ENCODE measurements at regions not wholly inside any gene's neighbourhood (a gene's known extent, or its start where the extent isn't known, plus 50 kb on each side); places are given as distances from the start of the nearest gene placed in this dataset.

- H3K79me2 ChIP-seq (ENCODE audit: insufficient read depth, low read length) = no peaks in the 10 kb centered on the region
- no peaks in the 10 kb centered on the region for H4K20me1 ChIP-seq (ENCODE audit: insufficient read depth, low read length)
- H3K9me3 Mint-ChIP-seq (ENCODE audit: unreplicated experiment) = peaks cover 13% of the 10 kb centered on the region
- DNase-seq (ENCODE audit: low read depth) (peak; percentile 26), FAIRE-seq (no peak)
- H3K9ac ChIP-seq (ENCODE audit: low read length) = no peak overlapping the region
- no peak overlapping the region for H3K4me3 ChIP-seq (ENCODE audit: insufficient read depth, low read depth, low read length)
- H3K27me3 Mint-ChIP-seq (ENCODE audit: low read depth, unreplicated experiment) = no peaks in the 10 kb centered on the region
- H3K4me1 Mint-ChIP-seq (ENCODE audit: low read depth, unreplicated experiment) = peaks cover 5% of the 10 kb centered on the region
- no peak overlapping the region for H3K4me2 ChIP-seq (ENCODE audit: low read length)
- no peaks in the 10 kb centered on the region for H3K4me1 ChIP-seq (ENCODE audit: insufficient read depth, low read length)
- no peak overlapping the region for H3K4me3 Mint-ChIP-seq (ENCODE audit: unreplicated experiment)
- no peak overlapping the region for H3K27ac Mint-ChIP-seq (ENCODE audit: unreplicated experiment)
- no peak overlapping the region for H2AFZ ChIP-seq (ENCODE audit: low read depth, low read length)
- no peak overlapping the region for H3K27ac ChIP-seq (ENCODE audit: low read depth, low read length)
- no peaks in the 10 kb centered on the region for H3K36me3 ChIP-seq (ENCODE audit: insufficient read depth, low read length)
- no peaks in the 10 kb centered on the region for H3K9me3 ChIP-seq (ENCODE audit: insufficient read depth, low read depth, low read length)
- peaks cover 7% of the 10 kb centered on the region for H3K36me3 Mint-ChIP-seq (ENCODE audit: low read depth, unreplicated experiment)
- no peaks in the 10 kb centered on the region for H3K27me3 ChIP-seq (ENCODE audit: insufficient read depth, low read length)
- no peak for TF ChIP-seq EZH2 (IDR thresholded peaks at IDR 0.05; ENCODE audit: insufficient read depth, low read length)
- TF ChIP-seq, protein P1, sequence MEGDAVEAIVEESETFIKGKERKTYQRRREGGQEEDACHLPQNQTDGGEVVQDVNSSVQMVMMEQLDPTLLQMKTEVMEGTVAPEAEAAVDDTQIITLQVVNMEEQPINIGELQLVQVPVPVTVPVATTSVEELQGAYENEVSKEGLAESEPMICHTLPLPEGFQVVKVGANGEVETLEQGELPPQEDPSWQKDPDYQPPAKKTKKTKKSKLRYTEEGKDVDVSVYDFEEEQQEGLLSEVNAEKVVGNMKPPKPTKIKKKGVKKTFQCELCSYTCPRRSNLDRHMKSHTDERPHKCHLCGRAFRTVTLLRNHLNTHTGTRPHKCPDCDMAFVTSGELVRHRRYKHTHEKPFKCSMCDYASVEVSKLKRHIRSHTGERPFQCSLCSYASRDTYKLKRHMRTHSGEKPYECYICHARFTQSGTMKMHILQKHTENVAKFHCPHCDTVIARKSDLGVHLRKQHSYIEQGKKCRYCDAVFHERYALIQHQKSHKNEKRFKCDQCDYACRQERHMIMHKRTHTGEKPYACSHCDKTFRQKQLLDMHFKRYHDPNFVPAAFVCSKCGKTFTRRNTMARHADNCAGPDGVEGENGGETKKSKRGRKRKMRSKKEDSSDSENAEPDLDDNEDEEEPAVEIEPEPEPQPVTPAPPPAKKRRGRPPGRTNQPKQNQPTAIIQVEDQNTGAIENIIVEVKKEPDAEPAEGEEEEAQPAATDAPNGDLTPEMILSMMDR (IDR thresholded peaks at IDR 0.05; ENCODE audit: insufficient read depth, low read depth, low read length) = no peak
Measured at GRCh38 chr6:132007474-132008190, 56.5 kb upstream of the CCN2 start.

DNA sequence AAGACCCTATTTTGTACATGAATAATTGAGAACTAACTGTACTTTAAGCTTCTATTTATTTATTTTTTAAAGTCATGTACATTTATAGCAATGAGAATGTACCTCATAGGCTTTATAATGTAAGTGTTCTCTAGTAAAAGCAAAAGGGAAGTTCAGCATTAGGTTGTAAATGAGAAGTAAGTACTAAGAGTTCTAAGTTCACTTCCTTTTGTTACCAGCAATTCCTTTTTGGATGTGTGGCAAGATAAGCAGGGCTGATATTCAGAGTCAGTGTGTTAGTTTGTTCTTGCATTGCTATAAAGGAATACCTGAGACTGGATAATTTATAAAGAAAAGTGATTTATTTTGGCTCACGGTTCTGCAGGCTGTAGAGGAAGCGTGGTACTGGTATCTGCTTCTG lies 54.0 kb upstream of the CCN2 start:
- H3K4me3 ChIP-seq (ENCODE audit: insufficient read depth, low read depth, low read length) = no peak overlapping the region
- no peak overlapping the region for H3K4me2 ChIP-seq (ENCODE audit: low read length)
- Mint-ChIP-seq H3K4me3 (ENCODE audit: unreplicated experiment) (no peak overlapping the region), H3K27ac (ENCODE audit: unreplicated experiment) (peak overlapping the region; percentile 36), H3K4me1 (ENCODE audit: low read depth, unreplicated experiment) (peaks cover 5% of the 10 kb centered on the region), H3K36me3 (ENCODE audit: low read depth, unreplicated experiment) (peaks cover 7% of the 10 kb centered on the region), H3K9me3 (ENCODE audit: unreplicated experiment) (peaks cover 13% of the 10 kb centered on the region), H3K27me3 (ENCODE audit: low read depth, unreplicated experiment) (no peaks in the 10 kb centered on the region)
- TF ChIP-seq, protein P1 (IDR thresholded peaks at IDR 0.05; ENCODE audit: insufficient read depth, low read depth, low read length) = no peak
- no peak for TF ChIP-seq EZH2 (IDR thresholded peaks at IDR 0.05; ENCODE audit: insufficient read depth, low read length)
- no peaks in the 10 kb centered on the region for H4K20me1 ChIP-seq (ENCODE audit: insufficient read depth, low read length)
- no peaks in the 10 kb centered on the region for H3K27me3 ChIP-seq (ENCODE audit: insufficient read depth, low read length)
- no peaks in the 10 kb centered on the region for H3K9me3 ChIP-seq (ENCODE audit: insufficient read depth, low read depth, low read length)
- FAIRE-seq = no peak
- H3K79me2 ChIP-seq (ENCODE audit: insufficient read depth, low read length) = no peaks in the 10 kb centered on the region
- H3K27ac ChIP-seq (ENCODE audit: low read depth, low read length) = no peak overlapping the region
- no peak for DNase-seq (ENCODE audit: low read depth)
- no peaks in the 10 kb centered on the region for H3K36me3 ChIP-seq (ENCODE audit: insufficient read depth, low read length)
- H3K4me1 ChIP-seq (ENCODE audit: insufficient read depth, low read length) = no peaks in the 10 kb centered on the region
- no peak overlapping the region for H3K9ac ChIP-seq (ENCODE audit: low read length)
- H2AFZ ChIP-seq (ENCODE audit: low read depth, low read length) = no peak overlapping the region

- no peaks in the 10 kb centered on the region for H3K36me3 ChIP-seq (ENCODE audit: insufficient read depth, low read length)
- H4K20me1 ChIP-seq (ENCODE audit: insufficient read depth, low read length) = no peaks in the 10 kb centered on the region
- H3K27ac ChIP-seq (ENCODE audit: low read depth, low read length) = no peak overlapping the region
- H3K4me1 Mint-ChIP-seq (ENCODE audit: low read depth, unreplicated experiment) = peaks cover 5% of the 10 kb centered on the region
- H3K4me3 ChIP-seq (ENCODE audit: insufficient read depth, low read depth, low read length) = no peak overlapping the region
- no peak overlapping the region for H2AFZ ChIP-seq (ENCODE audit: low read depth, low read length)
- FAIRE-seq = no peak
- H3K4me2 ChIP-seq (ENCODE audit: low read length) = no peak overlapping the region
- no peaks in the 10 kb centered on the region for H3K4me1 ChIP-seq (ENCODE audit: insufficient read depth, low read length)
- no peaks in the 10 kb centered on the region for H3K9me3 ChIP-seq (ENCODE audit: insufficient read depth, low read depth, low read length)
- no peak overlapping the region for H3K9ac ChIP-seq (ENCODE audit: low read length)
- no peak for TF ChIP-seq EZH2 (IDR thresholded peaks at IDR 0.05; ENCODE audit: insufficient read depth, low read length)
- H3K4me3 Mint-ChIP-seq (ENCODE audit: unreplicated experiment) = no peak overlapping the region
- no peak for DNase-seq (ENCODE audit: low read depth)
- peaks cover 7% of the 10 kb centered on the region for H3K36me3 Mint-ChIP-seq (ENCODE audit: low read depth, unreplicated experiment)
- no peak overlapping the region for H3K27ac Mint-ChIP-seq (ENCODE audit: unreplicated experiment)
- no peaks in the 10 kb centered on the region for H3K27me3 Mint-ChIP-seq (ENCODE audit: low read depth, unreplicated experiment)
- H3K79me2 ChIP-seq (ENCODE audit: insufficient read depth, low read length) = no peaks in the 10 kb centered on the region
- H3K27me3 ChIP-seq (ENCODE audit: insufficient read depth, low read length) = no peaks in the 10 kb centered on the region
- H3K9me3 Mint-ChIP-seq (ENCODE audit: unreplicated experiment) = peaks cover 13% of the 10 kb centered on the region
Measured at GRCh38 chr6:132004668-132005067, 53.5 kb upstream of the CCN2 start.
